ENCODE measurements at regions not wholly inside any gene's neighbourhood (a gene's known extent, or its start where the extent isn't known, plus 50 kb on each side); places are given as distances from the start of the nearest gene placed in this dataset.

DNA sequence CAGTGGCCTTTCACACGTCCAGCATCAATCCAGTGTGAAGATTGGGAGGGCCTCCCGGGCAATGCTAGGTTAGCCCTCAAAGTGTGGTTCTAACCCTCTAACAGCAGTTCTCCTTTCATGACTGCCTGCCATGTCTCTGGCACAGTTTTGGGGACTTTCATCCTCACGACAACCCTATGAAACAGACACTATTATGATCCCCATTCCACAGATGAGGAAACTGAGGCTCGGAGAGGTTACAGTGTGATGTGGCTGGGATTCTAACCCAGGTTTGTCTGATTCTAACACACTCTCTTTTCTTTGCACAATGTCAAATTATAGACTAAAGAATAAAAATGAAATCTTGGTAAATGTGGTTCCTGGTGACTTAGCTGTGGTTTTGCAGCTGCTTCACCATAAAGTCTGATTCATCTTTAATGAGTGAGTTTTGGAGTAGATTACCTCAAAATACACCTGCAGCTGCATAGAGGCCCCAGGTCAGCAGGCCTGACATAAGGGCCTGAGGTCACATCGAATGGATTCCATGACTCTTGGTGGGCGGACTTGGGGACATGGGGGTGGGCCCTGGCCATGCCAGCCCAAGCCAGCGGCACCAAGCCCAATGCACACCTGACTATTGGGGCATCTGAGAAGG lies 214.4 kb downstream of the GLI2 start:
- POLR2A ChIA-PET = no interaction called here
- DNase-seq (no peak), ATAC-seq (ENCODE audit: low read depth) (no peak)
- CTCF ChIA-PET = no interaction called here
- Mint-ChIP-seq H3K4me1 (no peaks in the 10 kb centered on the region), H3K27ac (no peak overlapping the region), H3K36me3 (ENCODE audit: low read depth) (no peaks in the 10 kb centered on the region), H3K4me3 (no peak overlapping the region), H3K9me3 (no peaks in the 10 kb centered on the region), H3K27me3 (no peaks in the 10 kb centered on the region)
- no peak for TF ChIP-seq CTCF (IDR thresholded peaks at IDR 0.05)
- intact Hi-C loops (cut with micrococcal nuclease) = no loop called here

DNA sequence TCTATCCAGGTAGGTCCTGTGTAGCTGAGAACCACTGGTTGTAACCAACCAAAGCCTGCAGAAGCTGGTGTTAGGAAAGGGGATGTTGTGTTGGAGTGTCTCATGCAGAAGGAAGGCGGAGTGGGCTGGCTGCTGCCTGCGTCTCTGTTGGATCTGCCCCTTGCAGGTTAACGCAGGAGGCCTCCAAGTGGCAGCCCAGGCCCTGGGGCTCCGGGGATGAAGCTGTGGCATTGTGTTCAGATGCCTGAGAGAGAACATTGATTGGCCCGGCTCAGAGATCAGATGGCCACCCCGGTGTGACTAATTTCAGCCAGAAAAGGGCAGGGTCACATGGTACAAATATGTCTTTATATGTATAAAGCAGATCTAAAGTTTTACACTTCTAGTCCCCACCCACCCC lies 216.0 kb downstream of the GLI2 start:
- ChIA-PET POLR2A (no interaction called here), CTCF (no interaction called here)
- Mint-ChIP-seq H3K9me3 (no peaks in the 10 kb centered on the region), H3K36me3 (ENCODE audit: low read depth) (no peaks in the 10 kb centered on the region), H3K4me1 (no peaks in the 10 kb centered on the region), H3K4me3 (no peak overlapping the region), H3K27ac (no peak overlapping the region), H3K27me3 (no peaks in the 10 kb centered on the region)
- intact Hi-C loops (cut with micrococcal nuclease) = no loop called here
- DNase-seq (no peak), ATAC-seq (ENCODE audit: low read depth) (no peak)
- TF ChIP-seq CTCF (IDR thresholded peaks at IDR 0.05) = no peak

- Mint-ChIP-seq H3K9me3 (no peaks in the 10 kb centered on the region), H3K27me3 (no peaks in the 10 kb centered on the region), H3K36me3 (ENCODE audit: low read depth) (no peaks in the 10 kb centered on the region), H3K4me3 (no peak overlapping the region), H3K27ac (no peak overlapping the region), H3K4me1 (no peaks in the 10 kb centered on the region)
- no peak for TF ChIP-seq CTCF (IDR thresholded peaks at IDR 0.05)
- CTCF ChIA-PET = no interaction called here
- DNase-seq = no peak
- intact Hi-C loops (cut with micrococcal nuclease) = no loop called here
- POLR2A ChIA-PET = no interaction called here
- ATAC-seq (ENCODE audit: low read depth) = no peak
Observed at GRCh38 chr2:120952318-120952717, 216.7 kb downstream of the GLI2 start.

DNA sequence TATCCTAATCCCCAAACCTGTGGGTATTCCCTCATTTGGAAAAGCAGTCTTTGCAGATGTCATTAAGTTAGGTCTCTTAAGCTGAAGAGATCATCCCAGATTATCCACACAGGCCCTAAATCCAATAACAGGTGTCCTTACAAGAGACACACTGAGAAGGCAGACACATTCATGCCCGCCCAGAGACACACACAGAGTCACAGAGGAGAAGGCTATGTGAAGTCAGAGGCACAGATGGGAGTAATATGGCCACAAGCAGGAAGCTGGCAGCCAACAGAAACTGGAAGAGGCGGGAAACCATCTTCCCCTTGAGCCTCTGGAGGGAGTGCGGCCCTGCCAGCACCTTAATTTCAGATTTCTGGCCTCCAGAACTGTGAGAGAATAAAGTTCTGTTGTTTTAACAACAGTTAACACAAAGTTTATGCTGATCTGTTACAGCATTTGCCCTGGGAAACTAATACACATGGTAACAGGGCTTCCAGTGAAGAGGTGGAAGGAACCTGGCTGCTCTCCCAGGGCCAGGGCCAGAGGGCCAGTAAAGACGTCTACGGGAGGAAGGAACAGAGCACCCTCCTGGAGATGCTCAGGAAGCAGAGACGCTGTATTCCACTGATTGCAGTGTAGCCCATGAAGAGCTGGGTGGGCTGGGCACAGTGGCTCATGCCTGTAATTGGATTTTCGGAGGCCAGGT lies 217.5 kb downstream of the GLI2 start:
- Mint-ChIP-seq H3K27me3 (no peaks in the 10 kb centered on the region), H3K27ac (no peak overlapping the region), H3K4me3 (no peak overlapping the region), H3K9me3 (no peaks in the 10 kb centered on the region), H3K4me1 (no peaks in the 10 kb centered on the region), H3K36me3 (ENCODE audit: low read depth) (no peaks in the 10 kb centered on the region)
- POLR2A ChIA-PET = no interaction called here
- intact Hi-C loops (cut with micrococcal nuclease) = no loop called here
- DNase-seq = no peak
- CTCF ChIA-PET = no interaction called here
- no peak for ATAC-seq (ENCODE audit: low read depth)
- TF ChIP-seq CTCF (IDR thresholded peaks at IDR 0.05) = no peak

DNA sequence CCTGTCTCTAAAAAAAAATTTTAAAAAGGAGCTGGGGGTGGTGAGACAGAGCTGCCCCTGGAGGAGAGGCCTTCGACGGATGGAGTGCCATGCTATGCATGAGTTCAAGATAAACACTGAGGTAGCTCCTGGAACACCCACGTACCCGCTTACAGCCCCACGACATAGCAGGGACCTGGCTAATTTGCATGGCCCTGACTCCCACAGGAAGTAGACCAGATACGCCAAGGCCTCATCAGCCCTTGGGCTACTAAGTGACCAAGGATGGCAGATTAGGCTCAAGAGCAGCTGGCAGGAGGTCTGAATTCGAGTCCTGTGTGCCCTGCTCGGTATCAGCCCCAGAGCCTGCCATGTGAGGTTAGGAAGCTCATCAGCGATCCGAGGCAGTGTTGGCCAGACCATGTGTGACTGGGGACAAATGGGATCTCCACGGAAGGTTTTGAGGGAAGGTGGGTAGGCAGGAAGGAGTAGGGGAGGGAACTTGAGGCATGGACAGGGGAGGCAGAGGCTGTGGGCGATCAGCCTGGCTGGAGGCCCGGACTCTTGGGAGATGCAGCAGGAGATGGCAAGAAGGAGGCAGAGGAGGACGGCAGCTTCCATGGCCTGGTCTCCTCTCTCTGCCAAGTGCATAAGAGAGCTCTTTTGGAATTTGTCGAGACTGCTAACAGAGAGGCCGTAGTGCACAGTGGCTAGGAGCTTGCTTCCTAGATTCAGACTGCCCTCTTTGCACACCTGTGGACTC lies 218.3 kb downstream of the GLI2 start:
- no peaks in the 10 kb centered on the region for H3K9me3 Mint-ChIP-seq
- no peaks in the 10 kb centered on the region for H3K27me3 Mint-ChIP-seq
- DNase-seq (no peak), ATAC-seq (ENCODE audit: low read depth) (no peak)
- H3K4me1 Mint-ChIP-seq = no peaks in the 10 kb centered on the region
- H3K36me3 Mint-ChIP-seq (ENCODE audit: low read depth) = no peaks in the 10 kb centered on the region
- CTCF ChIA-PET = no interaction called here
- intact Hi-C loops (cut with micrococcal nuclease) = no loop called here
- no peak for TF ChIP-seq CTCF (IDR thresholded peaks at IDR 0.05)
- POLR2A ChIA-PET = no interaction called here
- no peak overlapping the region for H3K4me3 Mint-ChIP-seq
- H3K27ac Mint-ChIP-seq = no peak overlapping the region
